GM12878 (cell line): ENCODE measurements at regions not wholly inside any gene's neighbourhood (a gene's known extent, or its start where the extent isn't known, plus 50 kb on each side); places are given as distances from the start of the nearest gene placed in this dataset.

Experiments used
- ATAC-seq: fragments of 200-7000 bp; cut with Tn5 transposase; 3 replicates; pipeline ENCODE4 v1.9.1; 2020; ENCODE audit warnings: mild to moderate bottlenecking, moderate library complexity
- BruUV-seq: library from RNA; stranded (reverse); fragments of 400-500 nt; replicated peaks from 2 replicates; lab custom pipeline; 2021; lab: Mats Ljungman, UMichigan
- CTCF ChIA-PET: fragments of 300-600 bp; sonication (Branson Sonifier 250); formaldehyde crosslinking; extraction: SDS; loops from one replicate; lab custom pipeline; 2021; ENCODE audit warnings: inconsistent platforms; lab: Yijun Ruan, JAX
- POLR2A ChIA-PET: fragments of 350-600 bp; formaldehyde crosslinking; extraction: SDS; loops from one replicate; lab custom pipeline; 2021; ENCODE audit warnings: inconsistent platforms; lab: Charles Lee
- RAD21 ChIA-PET: fragments of 300-600 bp; sonication (Branson Sonifier 250); formaldehyde crosslinking; loops from one replicate; lab custom pipeline; 2023; ENCODE audit warnings: antibody characterized with exemption; ENCODE audit not compliant: unreplicated experiment; lab: Charles Lee
- SMC1A ChIA-PET: fragments of 300-600 bp; sonication (Branson Sonifier 250); formaldehyde crosslinking; loops from one replicate; lab custom pipeline; 2023; ENCODE audit not compliant: unreplicated experiment, uncharacterized antibody; lab: Charles Lee
- DNase-seq: peaks from one replicate; pipeline ENCODE4 v3.0.0-alpha.2; 2011; ENCODE audit warnings: low read depth, low spot score
- FAIRE-seq: peaks from 3 replicates; lab custom pipeline; 2011; peaks lifted over from hg19 to GRCh38; lab: Jason Lieb, UNC
- H2AFZ ChIP-seq: 2 replicates; pipeline ENCODE4 v1.6.0; 2011; ENCODE audit warnings: low read depth, low read length, control low read depth; ENCODE audit not compliant: control insufficient read depth
- H3K27ac ChIP-seq: 2 replicates; pipeline ENCODE4 v1.5.1; 2011; ENCODE audit warnings: control low read depth; ENCODE audit not compliant: control insufficient read depth, insufficient read depth
- H3K27me3 ChIP-seq, 2 experiments: replicated peaks in 1 of 2; 2 replicates each; pipeline versions ENCODE4 v1.6.0 to v1.6.1; 2011; ENCODE audit warnings: low read length in 1 of 2; ENCODE audit not compliant: control insufficient read depth in 2 of 2, insufficient read depth in 2 of 2
- H3K36me3 ChIP-seq, 2 experiments: 2 replicates each; pipeline ENCODE4 v1.5.1; 2011; ENCODE audit warnings: low read length in 1 of 2; ENCODE audit not compliant: control insufficient read depth in 2 of 2, insufficient read depth in 2 of 2
- H3K4me1 ChIP-seq: 2 replicates; pipeline ENCODE4 v1.6.1; 2011; ENCODE audit warnings: mild to moderate bottlenecking, low read length, moderate library complexity, mixed read lengths; ENCODE audit not compliant: control insufficient read depth, insufficient read depth
- H3K4me2 ChIP-seq: 2 replicates; pipeline ENCODE4 v1.6.0; 2011; ENCODE audit warnings: control low read depth; ENCODE audit not compliant: control insufficient read depth, insufficient read depth
- H3K4me3 ChIP-seq: fragments of 200-600 bp; sonication (generic); 2 replicates; pipeline ENCODE4 v1.5.1; 2016
- H3K79me2 ChIP-seq: 2 replicates; pipeline ENCODE4 v1.6.0; 2011; ENCODE audit warnings: low read length; ENCODE audit not compliant: control insufficient read depth, insufficient read depth
- H3K9ac ChIP-seq: 2 replicates; pipeline ENCODE4 v1.8.0; 2011; ENCODE audit warnings: low read length, control low read depth, mixed read lengths; ENCODE audit not compliant: control insufficient read depth, insufficient read depth
- H3K9me3 ChIP-seq: replicated peaks from 3 replicates; pipeline ENCODE4 v1.5.1; 2011; ENCODE audit warnings: mild to moderate bottlenecking, low read length; ENCODE audit not compliant: control insufficient read depth, insufficient read depth
- H4K20me1 ChIP-seq: 2 replicates; pipeline ENCODE4 v1.6.0; 2011; ENCODE audit not compliant: control insufficient read depth, insufficient read depth
- ATF3 ChIP-seq: IDR thresholded peaks from 2 replicates; pipeline ENCODE4 v1.6.1; 2011; ENCODE audit warnings: low read depth, mild to moderate bottlenecking, low read length, moderate library complexity, borderline replicate concordance; ENCODE audit errors: extremely low read depth
- CHD1 ChIP-seq: IDR thresholded peaks from 2 replicates; pipeline ENCODE4 v1.6.1; 2012; ENCODE audit warnings: low read depth, low read length, improper control_type of control experiment
- EED ChIP-seq: sonication (generic); IDR thresholded peaks from 2 replicates; pipeline ENCODE4 v1.6.1; 2016; ENCODE audit warnings: antibody characterized with exemption, low read depth
- HDAC6 ChIP-seq: fragments of 200-600 bp; sonication (generic); IDR thresholded peaks from one replicate; pipeline ENCODE4 v1.8.0; 2017; ENCODE audit warnings: antibody characterized with exemption; ENCODE audit not compliant: unreplicated experiment
- NR2C1 ChIP-seq: fragments of 450-650 bp; IDR thresholded peaks from 2 replicates; pipeline ENCODE4 v1.6.1; 2017; ENCODE audit warnings: antibody characterized with exemption, mild to moderate bottlenecking, moderate library complexity
- SREBF2 ChIP-seq: IDR thresholded peaks from 2 replicates; pipeline ENCODE4 v1.6.1; 2012; ENCODE audit warnings: mild to moderate bottlenecking, low read length
- ZBTB4 ChIP-seq: fragments of 450-650 bp; formaldehyde crosslinking; IDR thresholded peaks from 2 replicates; pipeline ENCODE4 v1.4.0; 2022; ENCODE audit warnings: mild to moderate bottlenecking, moderate library complexity
- WGBS: methylation state at CpG from one replicate; pipeline ENCODE4 v1.1.6; 2016; ENCODE audit warnings: low lambda C conversion rate; ENCODE audit not compliant: insufficient replicate concordance, insufficient coverage; ENCODE audit errors: missing lambda C conversion rate; 5-methylcytosine and 5-hydroxymethylcytosine counted together
- in situ Hi-C: fragments of 300-500 bp; cut with MboI; formaldehyde crosslinking; loops from 9 replicates; pipeline ENCODE4 v1.14.3; 2018; ENCODE audit warnings: mixed read lengths
- intact Hi-C: fragments of 100-400 bp; cut with micrococcal nuclease; formaldehyde crosslinking; loops from one replicate; pipeline ENCODE4 v1.14.2; 2022; ENCODE audit not compliant: unreplicated experiment

- TF ChIP-seq HDAC6 (no peak), ATF3 (no peak), NR2C1 (no peak)
- TF ChIP-seq, all 136 proteins: peak for 0
These were observed 105.8 kb downstream of the BMP4 start (continued) for GRCh38 chr14:53850714-53851296.

DNA sequence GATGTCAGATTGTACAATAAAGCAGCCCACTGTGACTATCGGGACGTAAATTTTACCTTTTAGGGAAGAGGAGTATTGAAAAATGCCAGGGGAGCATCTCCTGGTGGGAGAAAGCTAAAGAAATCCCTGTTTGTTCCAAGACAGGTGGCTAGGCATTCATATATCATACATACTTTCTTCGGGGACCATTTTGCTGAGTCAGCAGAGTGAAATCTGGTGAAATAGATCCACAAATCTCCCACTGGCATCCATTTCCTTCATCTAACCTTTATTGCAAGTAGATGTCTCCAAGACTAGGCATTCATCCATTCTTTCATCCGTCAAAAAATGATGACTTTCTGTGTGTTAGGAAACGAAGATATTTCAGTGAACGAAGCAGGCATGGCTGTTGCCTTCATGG, 107.1 kb downstream of the BMP4 start:
- H4K20me1 ChIP-seq, result no peaks in the 10 kb centered on the region
- FAIRE-seq (no peak), DNase-seq (no peak), ATAC-seq (no peak)
- ChIA-PET RAD21 (no interaction called here), CTCF (interaction anchor here (0.6 kb wide), 1 partner anchor 26 kb away, joined by 3 read pairs; no protein-coding TSS in a partner anchor), POLR2A (no interaction called here), SMC1A (no interaction called here)
- no peaks in the 10 kb centered on the region for H3K27me3 ChIP-seq
- H3K4me2 ChIP-seq, result no peak overlapping the region
- H3K36me3 ChIP-seq, result no peaks in the 10 kb centered on the region; a peak in 1 of 4 replicates
- WGBS, result 57% methylated on average over 6 of the region's 6 CpGs
- intact Hi-C loops, result no loop called here
- BruUV-seq, result no TSS peak
- no peak for TF ChIP-seq CHD1
- TF ChIP-seq EED, result no peak
- TF ChIP-seq ZBTB4 (CRISPR knock-in tag), result no peak
- TF ChIP-seq SREBF2, result no peak
- no peak overlapping the region for H3K9ac ChIP-seq
- H3K79me2 ChIP-seq, result no peaks in the 10 kb centered on the region
- in situ Hi-C loops, result no loop called here
- no peak overlapping the region for H3K27ac ChIP-seq
- H3K9me3 ChIP-seq, result no peaks in the 10 kb centered on the region
- no peak overlapping the region for H3K4me3 ChIP-seq
- H2AFZ ChIP-seq, result no peak overlapping the region
- H3K4me1 ChIP-seq, result no peaks in the 10 kb centered on the region
